ENCODE measurements at regions not wholly inside any gene's neighbourhood (a gene's known extent, or its start where the extent isn't known, plus 50 kb on each side); places are given as distances from the start of the nearest gene placed in this dataset.

DNA sequence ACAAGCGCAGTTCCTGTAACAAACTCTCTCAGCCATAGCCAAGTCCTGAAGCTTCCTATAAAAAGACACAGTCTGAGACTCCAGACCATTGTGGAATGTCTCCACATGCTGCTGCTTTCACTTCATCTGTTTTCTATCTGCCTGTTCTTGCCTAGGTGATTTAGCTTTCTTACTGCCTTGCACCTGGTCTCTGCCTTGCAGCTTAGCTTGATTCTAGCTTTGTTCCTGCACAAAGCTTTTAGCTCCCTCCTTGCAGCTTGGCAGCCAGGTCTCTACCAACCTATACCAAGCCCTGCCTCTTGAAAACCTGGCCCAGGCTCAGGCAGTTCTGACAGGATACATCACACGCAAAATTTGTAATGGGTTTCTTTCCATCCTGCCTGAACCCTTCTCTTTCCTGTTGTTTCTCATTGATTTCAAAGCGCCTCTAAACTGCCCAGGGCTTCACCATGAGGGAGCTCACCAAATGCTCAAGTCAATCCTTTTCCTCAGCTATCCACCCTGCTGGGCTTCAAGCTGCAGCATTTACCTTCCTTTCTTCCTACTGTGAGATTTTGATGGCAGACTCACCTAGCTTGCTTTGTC, 941.3 kb upstream of the NXPH2 start:
- no peak overlapping the region for H3K27ac ChIP-seq (ENCODE audit: low read depth in 1 of 2, low read length in 2 of 2)
- no peak overlapping the region for H3K4me3 ChIP-seq (ENCODE audit: low read depth in 1 of 3, low read length in 3 of 3)
- no peaks in the 10 kb centered on the region for H3K36me3 ChIP-seq (ENCODE audit: control insufficient read depth in 4 of 4, insufficient read depth in 3 of 4, low read depth in 1 of 4, low read length in 3 of 4)
- H3K4me1 ChIP-seq (ENCODE audit: control insufficient read depth in 4 of 4, insufficient read depth in 4 of 4, low read length in 3 of 4), result no peaks in the 10 kb centered on the region
- H3K27me3 ChIP-seq (ENCODE audit: control insufficient read depth in 4 of 4, insufficient read depth in 4 of 4, low read length in 3 of 4), result no peaks in the 10 kb centered on the region
- TF ChIP-seq, protein P1, sequence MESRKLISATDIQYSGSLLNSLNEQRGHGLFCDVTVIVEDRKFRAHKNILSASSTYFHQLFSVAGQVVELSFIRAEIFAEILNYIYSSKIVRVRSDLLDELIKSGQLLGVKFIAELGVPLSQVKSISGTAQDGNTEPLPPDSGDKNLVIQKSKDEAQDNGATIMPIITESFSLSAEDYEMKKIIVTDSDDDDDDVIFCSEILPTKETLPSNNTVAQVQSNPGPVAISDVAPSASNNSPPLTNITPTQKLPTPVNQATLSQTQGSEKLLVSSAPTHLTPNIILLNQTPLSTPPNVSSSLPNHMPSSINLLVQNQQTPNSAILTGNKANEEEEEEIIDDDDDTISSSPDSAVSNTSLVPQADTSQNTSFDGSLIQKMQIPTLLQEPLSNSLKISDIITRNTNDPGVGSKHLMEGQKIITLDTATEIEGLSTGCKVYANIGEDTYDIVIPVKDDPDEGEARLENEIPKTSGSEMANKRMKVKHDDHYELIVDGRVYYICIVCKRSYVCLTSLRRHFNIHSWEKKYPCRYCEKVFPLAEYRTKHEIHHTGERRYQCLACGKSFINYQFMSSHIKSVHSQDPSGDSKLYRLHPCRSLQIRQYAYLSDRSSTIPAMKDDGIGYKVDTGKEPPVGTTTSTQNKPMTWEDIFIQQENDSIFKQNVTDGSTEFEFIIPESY (IDR thresholded peaks at IDR 0.05), result no peak
- TF ChIP-seq JUND (IDR thresholded peaks at IDR 0.05), result no peak
- no peaks in the 10 kb centered on the region for H3K9me3 ChIP-seq (ENCODE audit: control insufficient read depth in 4 of 4, low read length in 3 of 4)
- WGBS, result 48% methylated on average over 3 of the region's 3 CpGs
- no peak overlapping the region for H3K9ac ChIP-seq (ENCODE audit: low read depth in 1 of 2, low read length in 2 of 2)
- DNase-seq (ENCODE audit: low spot score), result no peak

DNA sequence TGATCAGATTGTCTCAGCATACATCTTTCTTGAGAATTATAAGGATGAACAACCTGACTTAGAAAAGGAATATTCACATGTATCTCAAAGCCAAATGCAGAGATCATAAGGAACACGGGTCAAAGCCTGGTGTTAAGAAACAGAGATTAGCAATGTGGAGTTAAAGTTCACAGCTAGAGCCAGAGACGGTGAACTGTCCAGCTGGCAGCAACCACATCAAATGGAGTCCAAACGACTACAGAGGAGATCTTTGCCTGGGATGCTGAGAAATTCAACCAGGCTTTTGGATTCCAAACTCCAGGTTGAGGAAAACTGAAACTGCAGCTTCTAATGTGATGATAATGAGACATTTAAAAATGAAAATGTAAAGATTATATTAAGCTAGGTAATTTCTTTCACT, 939.9 kb upstream of the NXPH2 start:
- no peaks in the 10 kb centered on the region for H3K9me3 ChIP-seq (ENCODE audit: control insufficient read depth in 4 of 4, low read length in 3 of 4)
- H3K27me3 ChIP-seq (ENCODE audit: control insufficient read depth in 4 of 4, insufficient read depth in 4 of 4, low read length in 3 of 4), result no peaks in the 10 kb centered on the region
- H3K27ac ChIP-seq (ENCODE audit: low read depth in 1 of 2, low read length in 2 of 2), result no peak overlapping the region
- no peak for DNase-seq (ENCODE audit: low spot score)
- H3K9ac ChIP-seq (ENCODE audit: low read depth in 1 of 2, low read length in 2 of 2), result no peak overlapping the region
- TF ChIP-seq SP1 (IDR thresholded peaks at IDR 0.05), result no peak
- TF ChIP-seq, protein P2, sequence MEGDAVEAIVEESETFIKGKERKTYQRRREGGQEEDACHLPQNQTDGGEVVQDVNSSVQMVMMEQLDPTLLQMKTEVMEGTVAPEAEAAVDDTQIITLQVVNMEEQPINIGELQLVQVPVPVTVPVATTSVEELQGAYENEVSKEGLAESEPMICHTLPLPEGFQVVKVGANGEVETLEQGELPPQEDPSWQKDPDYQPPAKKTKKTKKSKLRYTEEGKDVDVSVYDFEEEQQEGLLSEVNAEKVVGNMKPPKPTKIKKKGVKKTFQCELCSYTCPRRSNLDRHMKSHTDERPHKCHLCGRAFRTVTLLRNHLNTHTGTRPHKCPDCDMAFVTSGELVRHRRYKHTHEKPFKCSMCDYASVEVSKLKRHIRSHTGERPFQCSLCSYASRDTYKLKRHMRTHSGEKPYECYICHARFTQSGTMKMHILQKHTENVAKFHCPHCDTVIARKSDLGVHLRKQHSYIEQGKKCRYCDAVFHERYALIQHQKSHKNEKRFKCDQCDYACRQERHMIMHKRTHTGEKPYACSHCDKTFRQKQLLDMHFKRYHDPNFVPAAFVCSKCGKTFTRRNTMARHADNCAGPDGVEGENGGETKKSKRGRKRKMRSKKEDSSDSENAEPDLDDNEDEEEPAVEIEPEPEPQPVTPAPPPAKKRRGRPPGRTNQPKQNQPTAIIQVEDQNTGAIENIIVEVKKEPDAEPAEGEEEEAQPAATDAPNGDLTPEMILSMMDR (IDR thresholded peaks at IDR 0.05; ENCODE audit: low read depth, low read length, missing input control), result no peak
- TF ChIP-seq HNF4A (conservative IDR thresholded peaks at IDR 0.05), result no peak
- TF ChIP-seq, protein P3, sequence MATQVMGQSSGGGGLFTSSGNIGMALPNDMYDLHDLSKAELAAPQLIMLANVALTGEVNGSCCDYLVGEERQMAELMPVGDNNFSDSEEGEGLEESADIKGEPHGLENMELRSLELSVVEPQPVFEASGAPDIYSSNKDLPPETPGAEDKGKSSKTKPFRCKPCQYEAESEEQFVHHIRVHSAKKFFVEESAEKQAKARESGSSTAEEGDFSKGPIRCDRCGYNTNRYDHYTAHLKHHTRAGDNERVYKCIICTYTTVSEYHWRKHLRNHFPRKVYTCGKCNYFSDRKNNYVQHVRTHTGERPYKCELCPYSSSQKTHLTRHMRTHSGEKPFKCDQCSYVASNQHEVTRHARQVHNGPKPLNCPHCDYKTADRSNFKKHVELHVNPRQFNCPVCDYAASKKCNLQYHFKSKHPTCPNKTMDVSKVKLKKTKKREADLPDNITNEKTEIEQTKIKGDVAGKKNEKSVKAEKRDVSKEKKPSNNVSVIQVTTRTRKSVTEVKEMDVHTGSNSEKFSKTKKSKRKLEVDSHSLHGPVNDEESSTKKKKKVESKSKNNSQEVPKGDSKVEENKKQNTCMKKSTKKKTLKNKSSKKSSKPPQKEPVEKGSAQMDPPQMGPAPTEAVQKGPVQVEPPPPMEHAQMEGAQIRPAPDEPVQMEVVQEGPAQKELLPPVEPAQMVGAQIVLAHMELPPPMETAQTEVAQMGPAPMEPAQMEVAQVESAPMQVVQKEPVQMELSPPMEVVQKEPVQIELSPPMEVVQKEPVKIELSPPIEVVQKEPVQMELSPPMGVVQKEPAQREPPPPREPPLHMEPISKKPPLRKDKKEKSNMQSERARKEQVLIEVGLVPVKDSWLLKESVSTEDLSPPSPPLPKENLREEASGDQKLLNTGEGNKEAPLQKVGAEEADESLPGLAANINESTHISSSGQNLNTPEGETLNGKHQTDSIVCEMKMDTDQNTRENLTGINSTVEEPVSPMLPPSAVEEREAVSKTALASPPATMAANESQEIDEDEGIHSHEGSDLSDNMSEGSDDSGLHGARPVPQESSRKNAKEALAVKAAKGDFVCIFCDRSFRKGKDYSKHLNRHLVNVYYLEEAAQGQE (IDR thresholded peaks at IDR 0.05), result no peak
- TF ChIP-seq RXRA (IDR thresholded peaks at IDR 0.05), result no peak
- TF ChIP-seq NR2F2 (IDR thresholded peaks at IDR 0.05), result no peak
- TF ChIP-seq, protein P4, sequence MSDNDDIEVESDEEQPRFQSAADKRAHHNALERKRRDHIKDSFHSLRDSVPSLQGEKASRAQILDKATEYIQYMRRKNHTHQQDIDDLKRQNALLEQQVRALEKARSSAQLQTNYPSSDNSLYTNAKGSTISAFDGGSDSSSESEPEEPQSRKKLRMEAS (IDR thresholded peaks at IDR 0.05), result no peak
- TF ChIP-seq, protein P5, sequence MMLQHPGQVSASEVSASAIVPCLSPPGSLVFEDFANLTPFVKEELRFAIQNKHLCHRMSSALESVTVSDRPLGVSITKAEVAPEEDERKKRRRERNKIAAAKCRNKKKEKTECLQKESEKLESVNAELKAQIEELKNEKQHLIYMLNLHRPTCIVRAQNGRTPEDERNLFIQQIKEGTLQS (IDR thresholded peaks at IDR 0.05), result no peak
- H3K4me1 ChIP-seq (ENCODE audit: control insufficient read depth in 4 of 4, insufficient read depth in 4 of 4, low read length in 3 of 4), result no peaks in the 10 kb centered on the region
- H3K4me3 ChIP-seq (ENCODE audit: low read depth in 1 of 3, low read length in 3 of 3), result no peak overlapping the region
- 40% methylated on average over 3 of the region's 3 CpGs for WGBS
- H3K36me3 ChIP-seq (ENCODE audit: control insufficient read depth in 4 of 4, insufficient read depth in 3 of 4, low read depth in 1 of 4, low read length in 3 of 4), result no peaks in the 10 kb centered on the region

Measured in liver (tissue), 8 donors.